ENCODE measurements at regions not wholly inside any gene's neighbourhood (a gene's known extent, or its start where the extent isn't known, plus 50 kb on each side); places are given as distances from the start of the nearest gene placed in this dataset.

- DNase-seq, result no peak
These were observed 1170.9 kb downstream of the NLGN4X start for GRCh38 chrX:5057786-5058185.

- no peak for DNase-seq
These were observed 1173.8 kb downstream of the NLGN4X start for GRCh38 chrX:5054852-5055251.

GRCh38 chrX:5051831-5052491, 1176.7 kb downstream of the NLGN4X start:
- DNase-seq, result no peak

DNA sequence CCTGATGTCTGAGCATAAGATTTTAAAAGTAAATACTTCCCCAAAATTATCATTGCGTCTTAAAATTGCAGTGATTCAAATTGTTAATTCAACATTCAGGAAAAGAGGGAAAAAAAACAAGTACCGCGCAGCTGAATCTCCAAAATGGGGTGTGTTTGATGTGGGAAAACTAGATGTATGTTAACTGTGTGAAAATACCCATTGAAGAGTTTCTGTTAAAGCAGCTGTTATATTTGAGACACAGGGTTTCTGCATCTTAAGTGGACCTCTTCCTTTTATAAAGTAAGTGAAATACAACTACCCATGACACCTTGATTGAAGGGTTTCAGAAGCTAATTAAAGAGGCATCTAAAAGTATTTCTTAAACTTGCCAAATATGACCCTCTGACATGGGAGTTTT, 1186.1 kb downstream of the NLGN4X start:
- no peak for DNase-seq

- DNase-seq, result no peak
These were observed 1196.9 kb downstream of the NLGN4X start for GRCh38 chrX:5031792-5032191.

- no peak for DNase-seq
These were observed 1213.2 kb downstream of the NLGN4X start for GRCh38 chrX:5015451-5015850.

DNA sequence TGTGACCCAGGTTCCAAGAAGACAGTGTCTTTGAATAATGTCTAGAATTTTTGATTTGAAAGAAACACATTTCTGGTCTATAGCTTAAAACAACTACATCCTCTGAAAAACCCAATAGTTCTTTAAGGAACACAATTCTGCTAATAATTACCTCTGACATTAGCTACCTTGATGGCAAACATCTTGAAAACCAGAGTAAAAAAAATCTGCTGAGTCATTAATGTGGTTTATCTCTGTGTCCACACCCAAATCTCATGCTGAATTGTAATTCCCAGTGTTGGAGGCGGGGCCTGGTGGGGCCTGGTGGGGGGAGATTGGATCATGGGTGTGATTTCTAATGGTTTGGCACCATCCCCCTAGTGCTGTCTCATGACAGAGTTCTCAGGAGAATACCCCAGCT, 1233.8 kb downstream of the NLGN4X start:
- no peak for DNase-seq

GRCh38 chrX:4978613-4979012, 1250.1 kb downstream of the NLGN4X start:
- DNase-seq, result no peak

- DNase-seq, result no peak
These were observed 1257.0 kb downstream of the NLGN4X start for GRCh38 chrX:4971646-4972045.

- no peak for DNase-seq
These were observed 1250.7 kb upstream of the PRKX start for GRCh38 chrX:4964112-4964511.

DNA sequence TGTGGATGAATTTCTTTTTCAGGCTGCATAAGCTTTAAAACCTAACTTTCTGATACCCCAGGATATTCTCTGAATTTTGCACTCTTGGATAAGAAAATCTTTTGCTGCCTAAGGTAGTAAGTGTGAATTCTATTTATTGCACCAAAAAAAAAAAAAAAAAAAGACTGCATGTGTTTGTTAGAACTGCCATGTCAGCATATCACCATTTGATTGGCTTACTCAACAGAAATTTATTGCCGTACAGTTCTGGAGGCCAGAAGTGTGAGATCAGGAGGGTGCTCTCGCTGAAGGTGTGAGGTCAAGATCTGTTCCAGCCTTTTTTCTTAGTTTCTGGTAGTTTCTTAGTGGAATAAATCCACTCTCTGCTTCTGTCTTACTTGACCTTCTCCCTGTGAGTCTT, 1250.0 kb upstream of the PRKX start:
- no peak for DNase-seq

GRCh38 chrX:4944767-4945166, 1231.3 kb upstream of the PRKX start:
- no peak for DNase-seq

GRCh38 chrX:4936315-4936714, 1222.9 kb upstream of the PRKX start:
- no peak for DNase-seq

- no peak for DNase-seq
These were observed 1222.4 kb upstream of the PRKX start for GRCh38 chrX:4935846-4936245.

- DNase-seq, result no peak
These were observed 1222.0 kb upstream of the PRKX start for GRCh38 chrX:4935401-4935800.

- DNase-seq, result no peak
These were observed 1219.3 kb upstream of the PRKX start for GRCh38 chrX:4932790-4933189.

- DNase-seq, result no peak
These were observed 1217.0 kb upstream of the PRKX start for GRCh38 chrX:4930426-4930825.

DNA sequence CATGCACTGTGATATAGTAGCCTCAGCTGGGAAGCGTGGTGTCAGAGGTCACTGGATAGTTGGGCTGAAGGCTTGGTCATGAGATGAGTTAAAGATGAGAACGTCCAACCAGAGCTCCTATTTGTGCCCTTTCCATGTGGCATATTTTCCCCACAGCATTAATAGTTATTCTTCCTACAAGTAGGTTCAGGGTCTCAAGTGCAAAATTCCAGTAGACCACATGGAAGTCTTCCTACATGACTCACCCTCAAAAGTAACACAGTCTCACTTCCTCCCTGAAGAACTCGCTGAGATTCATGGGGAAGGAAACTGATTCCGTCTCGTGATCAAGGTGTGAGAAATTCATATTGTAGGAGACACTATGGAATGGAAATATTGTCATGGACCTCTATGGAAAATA, 1212.5 kb upstream of the PRKX start:
- DNase-seq, result no peak

DNA sequence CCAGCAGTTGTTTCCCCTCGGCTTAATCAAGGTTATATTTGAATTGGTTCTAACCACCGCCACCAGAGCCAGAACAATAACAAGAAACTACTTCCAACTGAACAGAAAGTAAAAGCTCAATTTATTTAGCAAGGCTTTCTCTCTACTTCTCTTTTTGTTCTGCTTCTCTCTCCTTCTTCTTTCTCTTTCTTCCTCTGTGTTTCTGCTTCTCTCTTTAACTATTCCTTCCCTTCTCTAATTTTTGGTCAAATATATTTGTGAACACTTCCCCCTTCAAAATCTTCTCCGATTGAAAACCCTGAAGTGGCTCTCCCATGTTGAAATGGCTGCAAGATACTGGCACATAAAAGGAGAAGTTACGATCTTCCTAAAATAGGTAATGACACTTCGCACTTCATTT, 1195.9 kb upstream of the PRKX start:
- no peak for DNase-seq

- DNase-seq, result no peak
These were observed 1192.1 kb upstream of the PRKX start for GRCh38 chrX:4905576-4905975.

DNA sequence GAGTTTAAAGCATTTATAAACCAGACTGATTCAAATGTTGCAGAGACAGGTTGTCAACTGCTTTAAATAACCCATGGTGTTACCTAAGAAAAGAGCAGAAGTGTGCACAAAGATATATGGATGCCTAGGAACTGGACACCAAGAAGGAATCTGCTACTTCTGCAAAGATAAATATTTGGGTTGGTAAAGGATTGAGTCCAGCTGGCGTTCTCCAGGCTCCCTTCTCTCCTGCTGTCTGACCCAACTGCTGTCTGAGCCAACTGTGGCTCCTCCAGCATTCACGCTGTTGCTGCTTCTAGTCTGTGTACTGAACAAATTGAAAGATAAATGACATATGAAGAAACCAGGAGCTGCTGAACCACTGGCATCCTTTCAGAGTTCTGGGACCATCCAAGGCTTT, 1167.8 kb upstream of the PRKX start:
- DNase-seq, result no peak

- DNase-seq, result no peak
These were observed 1165.2 kb upstream of the PRKX start for GRCh38 chrX:4878640-4879039.

- DNase-seq, result no peak
These were observed 1162.8 kb upstream of the PRKX start for GRCh38 chrX:4876268-4876667.

- no peak for DNase-seq
These were observed 1138.1 kb upstream of the PRKX start for GRCh38 chrX:4851534-4851933.

- DNase-seq, result no peak
These were observed 1136.9 kb upstream of the PRKX start for GRCh38 chrX:4850312-4850711.

- no peak for DNase-seq
These were observed 1130.9 kb upstream of the PRKX start for GRCh38 chrX:4844376-4844775.
